ENCODE measurements at regions not wholly inside any gene's neighbourhood (a gene's known extent, or its start where the extent isn't known, plus 50 kb on each side); places are given as distances from the start of the nearest gene placed in this dataset.

GRCh38 chr3:34929036-34929435 lies 710.3 kb upstream of the ARPP21 start:
- H3K4me2 ChIP-seq (ENCODE audit: low read depth, low read length, poor library complexity, severe bottlenecking) = no peak overlapping the region
- no peaks in the 10 kb centered on the region for H3K9me2 ChIP-seq (replicated peaks; ENCODE audit: insufficient read depth, low read length)
- no peak for TF ChIP-seq CTCF (IDR thresholded peaks at IDR 0.05; ENCODE audit: insufficient read depth, low read length, poor library complexity, severe bottlenecking)
- no peak for TF ChIP-seq EZH2phosphoT487 (conservative IDR thresholded peaks at IDR 0.05; ENCODE audit: low read length)
- no peaks in the 10 kb centered on the region for H3F3A ChIP-seq (ENCODE audit: insufficient read depth)
- no peak overlapping the region for H3K27ac ChIP-seq (ENCODE audit: low read depth, low read length)
- H3K27me3 ChIP-seq (ENCODE audit: low read length) = no peaks in the 10 kb centered on the region
- H2AFZ ChIP-seq (ENCODE audit: low read depth, low read length, severe bottlenecking) = no peak overlapping the region
- H4K20me1 ChIP-seq (ENCODE audit: low read depth, low read length) = no peaks in the 10 kb centered on the region
- H3K4me3 ChIP-seq (ENCODE audit: insufficient read depth, low read length, poor library complexity, severe bottlenecking) = no peak overlapping the region
- no peaks in the 10 kb centered on the region for H3K9me3 ChIP-seq (ENCODE audit: insufficient read depth, low read length)
- H3K79me2 ChIP-seq (ENCODE audit: insufficient read depth, low read length) = no peaks in the 10 kb centered on the region
- no peaks in the 10 kb centered on the region for H3K36me3 ChIP-seq (ENCODE audit: low read length)
- no peak overlapping the region for H3K9ac ChIP-seq (ENCODE audit: low read length)

GRCh38 chr3:34934660-34935059 lies 704.7 kb upstream of the ARPP21 start:
- Histone ChIP-seq H3K9me3 (ENCODE audit: insufficient read depth, low read length) (no peaks in the 10 kb centered on the region), H3K79me2 (ENCODE audit: insufficient read depth, low read length) (no peaks in the 10 kb centered on the region), H3K27me3 (ENCODE audit: low read length) (no peaks in the 10 kb centered on the region), H4K20me1 (ENCODE audit: low read depth, low read length) (no peaks in the 10 kb centered on the region), H3K36me3 (ENCODE audit: low read length) (no peaks in the 10 kb centered on the region), H3K9me2 (replicated peaks; ENCODE audit: insufficient read depth, low read length) (no peaks in the 10 kb centered on the region), H3F3A (ENCODE audit: insufficient read depth) (no peaks in the 10 kb centered on the region), H2AFZ (ENCODE audit: low read depth, low read length, severe bottlenecking) (no peak overlapping the region), H3K27ac (ENCODE audit: low read depth, low read length) (no peak overlapping the region), H3K4me2 (ENCODE audit: low read depth, low read length, poor library complexity, severe bottlenecking) (no peak overlapping the region), H3K4me3 (ENCODE audit: insufficient read depth, low read length, poor library complexity, severe bottlenecking) (no peak overlapping the region), H3K9ac (ENCODE audit: low read length) (no peak overlapping the region)
- no peak for TF ChIP-seq EZH2phosphoT487 (conservative IDR thresholded peaks at IDR 0.05; ENCODE audit: low read length)
- no peak for TF ChIP-seq CTCF (IDR thresholded peaks at IDR 0.05; ENCODE audit: insufficient read depth, low read length, poor library complexity, severe bottlenecking)

- Histone ChIP-seq H3K27ac (ENCODE audit: low read depth, low read length) (no peak overlapping the region), H3K9me2 (replicated peaks; ENCODE audit: insufficient read depth, low read length) (no peaks in the 10 kb centered on the region), H3K4me2 (ENCODE audit: low read depth, low read length, poor library complexity, severe bottlenecking) (no peak overlapping the region), H3K36me3 (ENCODE audit: low read length) (no peaks in the 10 kb centered on the region), H3K9me3 (ENCODE audit: insufficient read depth, low read length) (no peaks in the 10 kb centered on the region), H4K20me1 (ENCODE audit: low read depth, low read length) (no peaks in the 10 kb centered on the region), H3K27me3 (ENCODE audit: low read length) (no peaks in the 10 kb centered on the region), H2AFZ (ENCODE audit: low read depth, low read length, severe bottlenecking) (no peak overlapping the region), H3K79me2 (ENCODE audit: insufficient read depth, low read length) (no peaks in the 10 kb centered on the region), H3K9ac (ENCODE audit: low read length) (no peak overlapping the region), H3F3A (ENCODE audit: insufficient read depth) (no peaks in the 10 kb centered on the region), H3K4me3 (ENCODE audit: insufficient read depth, low read length, poor library complexity, severe bottlenecking) (no peak overlapping the region)
- no peak for TF ChIP-seq CTCF (IDR thresholded peaks at IDR 0.05; ENCODE audit: insufficient read depth, low read length, poor library complexity, severe bottlenecking)
- TF ChIP-seq EZH2phosphoT487 (conservative IDR thresholded peaks at IDR 0.05; ENCODE audit: low read length) = no peak
These were observed 700.5 kb upstream of the ARPP21 start for GRCh38 chr3:34938784-34939183.

- Histone ChIP-seq H4K20me1 (ENCODE audit: low read depth, low read length) (no peaks in the 10 kb centered on the region), H3F3A (ENCODE audit: insufficient read depth) (no peaks in the 10 kb centered on the region), H3K79me2 (ENCODE audit: insufficient read depth, low read length) (no peaks in the 10 kb centered on the region), H3K9ac (ENCODE audit: low read length) (no peak overlapping the region), H3K36me3 (ENCODE audit: low read length) (no peaks in the 10 kb centered on the region), H2AFZ (ENCODE audit: low read depth, low read length, severe bottlenecking) (no peak overlapping the region), H3K9me3 (ENCODE audit: insufficient read depth, low read length) (no peaks in the 10 kb centered on the region), H3K4me2 (ENCODE audit: low read depth, low read length, poor library complexity, severe bottlenecking) (no peak overlapping the region), H3K9me2 (replicated peaks; ENCODE audit: insufficient read depth, low read length) (no peaks in the 10 kb centered on the region), H3K27me3 (ENCODE audit: low read length) (no peaks in the 10 kb centered on the region), H3K27ac (ENCODE audit: low read depth, low read length) (no peak overlapping the region), H3K4me3 (ENCODE audit: insufficient read depth, low read length, poor library complexity, severe bottlenecking) (no peak overlapping the region)
- TF ChIP-seq EZH2phosphoT487 (conservative IDR thresholded peaks at IDR 0.05; ENCODE audit: low read length) (no peak), CTCF (IDR thresholded peaks at IDR 0.05; ENCODE audit: insufficient read depth, low read length, poor library complexity, severe bottlenecking) (no peak)
These were observed 697.1 kb upstream of the ARPP21 start for GRCh38 chr3:34942256-34942655.
